KMS-11 (cell line): ENCODE measurements at regions not wholly inside any gene's neighbourhood (a gene's known extent, or its start where the extent isn't known, plus 50 kb on each side); places are given as distances from the start of the nearest gene placed in this dataset.

Experiments used
- H2AFZ ChIP-seq: fragments of 200-600 bp; sonication (generic); 2 replicates; pipeline ENCODE4 v1.6.1; 2016; ENCODE audit warnings: antibody characterized with exemption, mixed run types, low read depth
- H3K27ac ChIP-seq: fragments of 200-600 bp; sonication (generic); 2 replicates; pipeline ENCODE4 v1.6.1; 2016; ENCODE audit warnings: mild to moderate bottlenecking, mixed run types
- H3K27me3 ChIP-seq: fragments of 200-600 bp; sonication (generic); 2 replicates; pipeline ENCODE4 v1.6.1; 2017; ENCODE audit warnings: mild to moderate bottlenecking, low read depth, mixed run types, moderate library complexity; ENCODE audit not compliant: insufficient read depth
- H3K36me3 ChIP-seq: fragments of 200-600 bp; sonication (generic); 2 replicates; pipeline ENCODE4 v1.6.1; 2017; ENCODE audit warnings: mild to moderate bottlenecking, mixed run types; ENCODE audit not compliant: insufficient read depth
- H3K4me1 ChIP-seq: fragments of 200-600 bp; sonication (generic); 2 replicates; pipeline ENCODE4 v1.6.1; 2016; ENCODE audit warnings: mild to moderate bottlenecking, low read depth, mixed run types; ENCODE audit not compliant: poor library complexity, severe bottlenecking
- H3K4me2 ChIP-seq: fragments of 200-600 bp; sonication (generic); 2 replicates; pipeline ENCODE4 v1.7.0; 2016; ENCODE audit warnings: mild to moderate bottlenecking, mixed run types
- H3K4me3 ChIP-seq: fragments of 200-600 bp; sonication (generic); IDR thresholded peaks from 2 replicates; pipeline ENCODE4 v1.6.1; 2017; ENCODE audit warnings: low read depth, low read length, mixed read lengths; ENCODE audit not compliant: insufficient read depth
- H3K79me2 ChIP-seq: fragments of 200-600 bp; sonication (generic); 2 replicates; pipeline ENCODE4 v1.6.1; 2016; ENCODE audit warnings: low read depth, mixed run types; ENCODE audit not compliant: insufficient read depth
- H3K9ac ChIP-seq: fragments of 200-600 bp; sonication (generic); 2 replicates; pipeline ENCODE4 v1.6.1; 2016; ENCODE audit warnings: mild to moderate bottlenecking, mixed run types
- H4K20me1 ChIP-seq: fragments of 200-600 bp; sonication (generic); 2 replicates; pipeline ENCODE4 v1.6.1; 2016; ENCODE audit warnings: mild to moderate bottlenecking, mixed run types; ENCODE audit not compliant: insufficient read depth
- TF ChIP-seq, protein P1 (sequence below): fragments of 200-600 bp; sonication (generic); conservative IDR thresholded peaks from 2 replicates; pipeline ENCODE4 v1.6.1; 2017; ENCODE audit warnings: low read depth, mild to moderate bottlenecking, antibody characterized with exemption, low read length, moderate library complexity, mixed read lengths

DNA sequence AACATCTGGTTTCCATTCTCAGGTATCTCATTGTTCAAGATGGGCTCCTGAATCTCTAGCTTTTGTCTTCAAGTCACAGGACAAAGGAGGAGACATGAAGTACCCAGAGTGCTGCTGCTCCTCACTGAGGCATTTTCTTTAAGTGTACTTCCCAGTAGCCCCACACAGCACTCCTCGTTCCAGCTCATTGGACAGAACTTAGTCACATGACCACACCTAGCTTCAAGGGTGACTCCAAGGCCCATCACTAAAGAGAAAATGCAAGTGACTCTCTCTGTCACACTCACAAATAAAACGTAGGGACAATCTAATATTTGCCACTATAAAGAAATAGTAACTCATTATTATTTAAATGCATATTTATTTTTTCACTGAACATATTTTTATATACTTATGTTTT lies 58.3 kb upstream of the NEUROD6 start:
- Histone ChIP-seq H3K4me3 (no peak overlapping the region), H2AFZ (no peak overlapping the region), H3K27ac (no peak overlapping the region), H4K20me1 (no peaks in the 10 kb centered on the region), H3K4me2 (no peak overlapping the region), H3K27me3 (no peaks in the 10 kb centered on the region), H3K36me3 (no peaks in the 10 kb centered on the region), H3K9ac (no peak overlapping the region), H3K79me2 (no peaks in the 10 kb centered on the region), H3K4me1 (no peaks in the 10 kb centered on the region)
- TF ChIP-seq, protein P1, sequence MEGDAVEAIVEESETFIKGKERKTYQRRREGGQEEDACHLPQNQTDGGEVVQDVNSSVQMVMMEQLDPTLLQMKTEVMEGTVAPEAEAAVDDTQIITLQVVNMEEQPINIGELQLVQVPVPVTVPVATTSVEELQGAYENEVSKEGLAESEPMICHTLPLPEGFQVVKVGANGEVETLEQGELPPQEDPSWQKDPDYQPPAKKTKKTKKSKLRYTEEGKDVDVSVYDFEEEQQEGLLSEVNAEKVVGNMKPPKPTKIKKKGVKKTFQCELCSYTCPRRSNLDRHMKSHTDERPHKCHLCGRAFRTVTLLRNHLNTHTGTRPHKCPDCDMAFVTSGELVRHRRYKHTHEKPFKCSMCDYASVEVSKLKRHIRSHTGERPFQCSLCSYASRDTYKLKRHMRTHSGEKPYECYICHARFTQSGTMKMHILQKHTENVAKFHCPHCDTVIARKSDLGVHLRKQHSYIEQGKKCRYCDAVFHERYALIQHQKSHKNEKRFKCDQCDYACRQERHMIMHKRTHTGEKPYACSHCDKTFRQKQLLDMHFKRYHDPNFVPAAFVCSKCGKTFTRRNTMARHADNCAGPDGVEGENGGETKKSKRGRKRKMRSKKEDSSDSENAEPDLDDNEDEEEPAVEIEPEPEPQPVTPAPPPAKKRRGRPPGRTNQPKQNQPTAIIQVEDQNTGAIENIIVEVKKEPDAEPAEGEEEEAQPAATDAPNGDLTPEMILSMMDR, result no peak

DNA sequence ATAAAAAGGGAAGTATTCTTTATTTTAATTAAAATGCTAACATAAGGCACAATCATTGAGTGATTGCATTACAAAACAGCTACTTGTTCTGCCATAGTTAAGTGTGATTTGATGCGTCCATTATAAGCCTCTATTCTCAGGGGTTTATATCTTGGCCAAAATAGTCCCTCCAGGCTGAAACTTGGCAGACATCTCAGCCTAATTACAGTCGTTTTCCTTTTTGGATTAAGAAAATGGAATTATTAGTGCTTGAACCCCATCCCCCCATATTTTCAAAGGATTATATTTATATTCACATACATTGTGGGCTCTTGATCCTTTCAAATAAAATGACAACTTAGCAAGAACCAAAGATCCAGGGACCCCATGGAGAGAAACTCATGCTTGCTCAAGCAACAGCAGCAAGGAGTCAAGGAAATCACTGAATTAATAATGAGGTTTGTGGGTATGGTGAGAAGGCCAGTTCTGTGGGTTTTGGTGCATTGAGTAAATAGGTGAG lies 66.7 kb upstream of the NEUROD6 start:
- Histone ChIP-seq H3K4me2 (no peak overlapping the region), H4K20me1 (no peaks in the 10 kb centered on the region)

DNA sequence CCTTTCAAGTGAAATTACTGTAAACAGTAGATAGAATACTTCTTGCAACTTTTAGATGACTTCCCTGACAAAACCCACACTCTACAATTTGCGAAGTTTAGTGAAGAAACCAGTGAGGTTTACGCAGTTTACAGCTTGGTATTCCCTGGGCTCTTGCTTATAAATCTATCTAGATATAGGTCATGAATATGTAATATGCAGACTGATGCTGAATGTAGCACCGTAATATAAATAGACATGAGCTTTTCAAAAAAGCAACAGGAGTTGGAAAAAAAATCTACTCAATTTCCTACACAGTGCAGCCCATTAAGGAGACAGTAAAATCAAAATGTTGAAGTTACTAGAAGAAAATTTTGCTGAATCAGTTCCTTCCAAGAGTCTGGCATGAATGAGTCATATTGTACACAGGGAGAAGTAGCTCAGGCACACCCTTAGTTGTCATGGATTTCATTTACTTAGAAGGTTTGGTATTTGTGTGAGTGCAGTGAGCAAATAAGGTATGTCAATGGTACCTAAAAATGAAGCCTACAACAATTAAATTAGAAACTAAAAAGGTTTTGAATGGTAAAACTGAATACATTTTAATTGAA lies 67.7 kb upstream of the NEUROD6 start:
- TF ChIP-seq, protein P1, result no peak
- H3K4me1 ChIP-seq, result no peaks in the 10 kb centered on the region
- H3K4me3 ChIP-seq, result no peak overlapping the region
- no peak overlapping the region for H3K9ac ChIP-seq
- H3K27ac ChIP-seq, result no peak overlapping the region
- no peaks in the 10 kb centered on the region for H3K79me2 ChIP-seq
- no peaks in the 10 kb centered on the region for H3K36me3 ChIP-seq
- no peak overlapping the region for H3K4me2 ChIP-seq
- H2AFZ ChIP-seq, result no peak overlapping the region
- no peaks in the 10 kb centered on the region for H4K20me1 ChIP-seq
- H3K27me3 ChIP-seq, result no peaks in the 10 kb centered on the region

More for the DNA sequence above, 66.7 kb upstream of the NEUROD6 start:
- Histone ChIP-seq H3K79me2 (no peaks in the 10 kb centered on the region), H3K36me3 (no peaks in the 10 kb centered on the region), H3K4me1 (no peaks in the 10 kb centered on the region), H3K27ac (no peak overlapping the region), H3K27me3 (no peaks in the 10 kb centered on the region), H3K9ac (no peak overlapping the region), H3K4me3 (no peak overlapping the region), H2AFZ (no peak overlapping the region)
- TF ChIP-seq, protein P1, result no peak

DNA sequence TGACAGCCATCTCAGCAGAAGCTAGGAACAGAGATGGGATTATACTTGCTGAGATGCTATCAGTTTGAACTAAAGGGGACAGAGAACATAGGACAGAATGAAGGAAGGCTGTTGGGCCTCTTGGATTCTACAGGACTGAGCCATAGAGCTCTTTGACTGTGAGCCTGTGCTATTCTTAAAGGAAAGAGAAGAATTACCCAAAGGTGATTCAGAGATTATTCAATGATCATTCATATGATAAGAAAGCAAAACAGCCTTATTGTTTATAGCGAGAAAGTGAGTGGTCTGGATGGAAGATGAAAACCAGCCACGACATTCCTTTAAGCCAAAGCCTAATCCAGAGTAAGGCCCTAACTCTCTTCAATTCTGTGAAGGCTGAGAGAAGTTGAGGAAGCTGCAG lies 69.7 kb upstream of the NEUROD6 start:
- Histone ChIP-seq H3K27me3 (no peaks in the 10 kb centered on the region), H2AFZ (no peak overlapping the region), H3K4me2 (no peak overlapping the region), H3K27ac (no peak overlapping the region), H3K4me3 (no peak overlapping the region), H3K4me1 (no peaks in the 10 kb centered on the region), H4K20me1 (no peaks in the 10 kb centered on the region), H3K79me2 (no peaks in the 10 kb centered on the region), H3K9ac (no peak overlapping the region), H3K36me3 (no peaks in the 10 kb centered on the region)
- TF ChIP-seq, protein P1, result no peak
